Esophagus muscularis mucosa (tissue), 3 donors: ENCODE measurements at regions not wholly inside any gene's neighbourhood (a gene's known extent, or its start where the extent isn't known, plus 50 kb on each side); places are given as distances from the start of the nearest gene placed in this dataset.

Experiments used
- CTCF ChIP-seq, 3 experiments: fragments of 200-600 bp in 2 of 3; fragments of 450-650 bp in 1 of 3; sonication (generic) in 2 of 3; IDR thresholded peaks; one replicate each; pipeline ENCODE4 v1.5.1; 2017 to 2019; ENCODE audit warnings: antibody characterized with exemption in 3 of 3, mild to moderate bottlenecking in 2 of 3, moderate library complexity in 1 of 3
- POLR2A ChIP-seq: fragments of 450-650 bp; IDR thresholded peaks from one replicate; pipeline ENCODE4 v1.6.1; 2017; ENCODE audit warnings: antibody characterized with exemption, moderate library complexity, mild to moderate bottlenecking, low read depth

GRCh38 chr16:75931043-75931442, 204.8 kb upstream of the CPHXL start:
- TF ChIP-seq CTCF (IDR thresholded peaks at IDR 0.05) (no peak), POLR2A (no peak)
